Thymus (tissue), 11 donors: ENCODE measurements at regions not wholly inside any gene's neighbourhood (a gene's known extent, or its start where the extent isn't known, plus 50 kb on each side); places are given as distances from the start of the nearest gene placed in this dataset.

Experiments
- DNase-seq, 9 donors: peaks; one replicate each; pipeline ENCODE4 v3.0.0-alpha.2; 2013; ENCODE audit warnings: low spot score in 9 of 9, low read depth in 6 of 9, missing footprints in 1 of 9
- H3K27ac ChIP-seq, 2 donors: one replicate each; pipeline ENCODE4 v1.5.1; 2013; ENCODE audit warnings: control low read depth in 1 of 2, low read depth in 1 of 2, low read length in 1 of 2, mild to moderate bottlenecking in 1 of 2, moderate library complexity in 1 of 2
- H3K27me3 ChIP-seq, 2 donors: one replicate each; pipeline ENCODE4 v1.5.1; 2013; ENCODE audit warnings: low read length in 1 of 2; ENCODE audit not compliant: control insufficient read depth in 2 of 2, insufficient read depth in 1 of 2
- H3K36me3 ChIP-seq, 2 donors: one replicate each; pipeline ENCODE4 v1.5.1; 2013; ENCODE audit warnings: low read length in 1 of 2, mild to moderate bottlenecking in 1 of 2, moderate library complexity in 1 of 2; ENCODE audit not compliant: control insufficient read depth in 2 of 2, insufficient read depth in 2 of 2
- H3K4me1 ChIP-seq, 2 donors: one replicate each; pipeline ENCODE4 v1.5.1; 2013; ENCODE audit warnings: low read length in 2 of 2; ENCODE audit not compliant: control insufficient read depth in 2 of 2, insufficient read depth in 2 of 2
- H3K4me3 ChIP-seq, 2 donors: one replicate each; pipeline ENCODE4 v1.5.1; 2013; ENCODE audit warnings: low read length in 2 of 2, control low read depth in 1 of 2, mild to moderate bottlenecking in 1 of 2
- H3K9me3 ChIP-seq, 2 donors: one replicate each; pipeline ENCODE4 v1.5.1; 2013; ENCODE audit warnings: low read length in 1 of 2, mild to moderate bottlenecking in 1 of 2; ENCODE audit not compliant: control insufficient read depth in 2 of 2, insufficient read depth in 1 of 2
- WGBS: extraction: QIAGEN DNeasy Blood & Tissue Kit; methylation state at CpG from one replicate; pipeline ENCODE4 v1.1.7; 2013; 5-methylcytosine and 5-hydroxymethylcytosine counted together
- donor health status: healthy.

- Histone ChIP-seq H3K4me3 (no peak overlapping the region), H3K27me3 (no peaks in the 10 kb centered on the region), H3K36me3 (no peaks in the 10 kb centered on the region), H3K27ac (no peak overlapping the region), H3K4me1 (no peaks in the 10 kb centered on the region), H3K9me3 (no peaks in the 10 kb centered on the region)
- WGBS = 83% methylated on average over 5 of the region's 5 CpGs
- DNase-seq = peak in 1 of 9 donors; percentile 34
These were observed 501.4 kb upstream of the NR2F2 start for GRCh38 chr15:95829062-95829461.

- Histone ChIP-seq H3K4me3 (no peak overlapping the region), H3K9me3 (no peaks in the 10 kb centered on the region), H3K27ac (no peak overlapping the region), H3K4me1 (peaks cover 0 to 2% of the 10 kb centered on the region in 2 donors), H3K36me3 (no peaks in the 10 kb centered on the region), H3K27me3 (no peaks in the 10 kb centered on the region)
- DNase-seq = no peak
- 62% methylated on average over 4 of the region's 4 CpGs for WGBS
These were observed 500.2 kb upstream of the NR2F2 start for GRCh38 chr15:95830281-95830680.

- no peak for DNase-seq
- H3K4me3 ChIP-seq = no peak overlapping the region
- H3K36me3 ChIP-seq = no peaks in the 10 kb centered on the region
- no peaks in the 10 kb centered on the region for H3K9me3 ChIP-seq
- WGBS = 81% methylated on average over 3 of the region's 3 CpGs
- no peaks in the 10 kb centered on the region for H3K27me3 ChIP-seq
- H3K27ac ChIP-seq = no peak overlapping the region
- peaks cover 0 to 2% of the 10 kb centered on the region in 2 donors for H3K4me1 ChIP-seq
These were observed 497.8 kb upstream of the NR2F2 start for GRCh38 chr15:95832668-95833067.

GRCh38 chr15:95834028-95834804, 496.3 kb upstream of the NR2F2 start:
- Histone ChIP-seq H3K27me3 (no peaks in the 10 kb centered on the region), H3K4me1 (peaks cover 0 to 2% of the 10 kb centered on the region in 2 donors), H3K36me3 (no peaks in the 10 kb centered on the region), H3K27ac (no peak overlapping the region), H3K9me3 (no peaks in the 10 kb centered on the region), H3K4me3 (no peak overlapping the region)
- DNase-seq = no peak
- 97% methylated on average over 5 of the region's 5 CpGs for WGBS

- no peaks in the 10 kb centered on the region for H3K36me3 ChIP-seq
These were observed 494.0 kb upstream of the NR2F2 start for GRCh38 chr15:95836536-95836935.

GRCh38 chr15:95837341-95838004, 493.0 kb upstream of the NR2F2 start:
- peaks cover 0 to 15% of the 10 kb centered on the region in 2 donors for H3K4me1 ChIP-seq
- no peaks in the 10 kb centered on the region for H3K36me3 ChIP-seq
- H3K27ac ChIP-seq = no peak overlapping the region
- H3K9me3 ChIP-seq = no peaks in the 10 kb centered on the region
- H3K4me3 ChIP-seq = no peak overlapping the region
- 98% methylated on average over 4 of the region's 4 CpGs for WGBS
- no peak for DNase-seq
- H3K27me3 ChIP-seq = no peaks in the 10 kb centered on the region

More at GRCh38 chr15:95836536-95836935, 494.0 kb upstream of the NR2F2 start:
- Histone ChIP-seq H3K27ac (no peak overlapping the region), H3K9me3 (no peaks in the 10 kb centered on the region), H3K4me1 (peaks cover 0 to 15% of the 10 kb centered on the region in 2 donors), H3K4me3 (no peak overlapping the region), H3K27me3 (no peaks in the 10 kb centered on the region)
- 52% methylated on average over 1 of the region's 1 CpG for WGBS
- no peak for DNase-seq

- no peaks in the 10 kb centered on the region for H3K36me3 ChIP-seq
- H3K27ac ChIP-seq = peak overlapping the region in 1 of 2 donors; percentile 38
- WGBS = 17% methylated on average over 2 of the region's 2 CpGs
- no peak overlapping the region for H3K4me3 ChIP-seq
- H3K9me3 ChIP-seq = no peaks in the 10 kb centered on the region
- DNase-seq = peak in 5 of 9 donors; percentile 15 to 71 (median 28)
- no peaks in the 10 kb centered on the region for H3K27me3 ChIP-seq
- peaks cover 6 to 18% of the 10 kb centered on the region in 2 donors for H3K4me1 ChIP-seq
These were observed 491.1 kb upstream of the NR2F2 start for GRCh38 chr15:95839367-95839782.

GRCh38 chr15:95840004-95840403, 490.5 kb upstream of the NR2F2 start:
- Histone ChIP-seq H3K27me3 (no peaks in the 10 kb centered on the region), H3K4me3 (no peak overlapping the region), H3K4me1 (peaks cover 6 to 16% of the 10 kb centered on the region in 2 donors), H3K9me3 (no peaks in the 10 kb centered on the region), H3K36me3 (no peaks in the 10 kb centered on the region), H3K27ac (no peak overlapping the region)
- WGBS = 92% methylated on average over 4 of the region's 4 CpGs
- DNase-seq = peak in 1 of 9 donors; percentile 6

GRCh38 chr15:95840855-95841254, 489.6 kb upstream of the NR2F2 start:
- 91% methylated on average over 6 of the region's 6 CpGs for WGBS

More at GRCh38 chr15:95840855-95841254, 489.6 kb upstream of the NR2F2 start:
- peak overlapping the region in 1 of 2 donors; percentile 32 for H3K27ac ChIP-seq
- no peaks in the 10 kb centered on the region for H3K36me3 ChIP-seq
- peaks cover 6 to 16% of the 10 kb centered on the region in 2 donors for H3K4me1 ChIP-seq
- peak in 2 of 9 donors; percentile 21 to 66 for DNase-seq
- H3K4me3 ChIP-seq = no peak overlapping the region
- no peaks in the 10 kb centered on the region for H3K9me3 ChIP-seq
- H3K27me3 ChIP-seq = no peaks in the 10 kb centered on the region
